ENCODE measurements at regions not wholly inside any gene's neighbourhood (a gene's known extent, or its start where the extent isn't known, plus 50 kb on each side); places are given as distances from the start of the nearest gene placed in this dataset.
"Not testable (repeated sequence)": the region's sequence is repeated elsewhere in the genome, so short reads cannot be mapped to it uniquely, and the experiment has no call there.

- no peak for DNase-seq
Observed at GRCh38 chr3:61445924-61446323, 115.4 kb upstream of the PTPRG start.

GRCh38 chr3:61446341-61446740, 115.0 kb upstream of the PTPRG start:
- DNase-seq = no peak

GRCh38 chr3:61448378-61448777, 113.0 kb upstream of the PTPRG start:
- DNase-seq = no peak

GRCh38 chr3:61449327-61450040, 111.9 kb upstream of the PTPRG start:
- DNase-seq = no peak

- no peak for DNase-seq
Observed at GRCh38 chr3:61450866-61451265, 110.5 kb upstream of the PTPRG start.

- DNase-seq = peak; percentile 65
Observed at GRCh38 chr3:61451841-61452240, 109.5 kb upstream of the PTPRG start.

- DNase-seq = peak; percentile 82
Observed at GRCh38 chr3:61452535-61453090, 108.8 kb upstream of the PTPRG start.

- peak; percentile 13 for DNase-seq
Observed at GRCh38 chr3:61454006-61454585, 107.3 kb upstream of the PTPRG start.

- DNase-seq = peak; percentile 31
Observed at GRCh38 chr3:61454801-61455200, 106.6 kb upstream of the PTPRG start.

GRCh38 chr3:61460636-61461035, 100.7 kb upstream of the PTPRG start:
- no peak for DNase-seq

GRCh38 chr3:61463191-61463590, 98.2 kb upstream of the PTPRG start:
- no peak for DNase-seq

- no peak for DNase-seq
Observed at GRCh38 chr3:61464518-61465140, 96.7 kb upstream of the PTPRG start.

- DNase-seq = no peak
Observed at GRCh38 chr3:61466357-61466756, 95.0 kb upstream of the PTPRG start.

GRCh38 chr3:61483997-61484396, 77.4 kb upstream of the PTPRG start:
- DNase-seq = no peak

- DNase-seq = no peak
Observed at GRCh38 chr3:61493339-61493738, 68.0 kb upstream of the PTPRG start.

GRCh38 chr3:61494309-61494708, 67.1 kb upstream of the PTPRG start:
- DNase-seq = not testable (repeated sequence)

GRCh38 chr3:61497463-61497862, 63.9 kb upstream of the PTPRG start:
- no peak for DNase-seq

- DNase-seq = no peak
Observed at GRCh38 chr3:61505197-61505596, 56.2 kb upstream of the PTPRG start.

GRCh38 chr3:61507946-61508345, 53.4 kb upstream of the PTPRG start:
- no peak for DNase-seq

Measured in fibroblast of skin of right quadriceps (primary cell).